AG04449 (cell line): ENCODE measurements at regions not wholly inside any gene's neighbourhood (a gene's known extent, or its start where the extent isn't known, plus 50 kb on each side); places are given as distances from the start of the nearest gene placed in this dataset.
A peak's percentile ranks its signal among the peaks of the same experiment; 100 is the strongest.

Experiments
- CTCF ChIA-PET: fragments of 350-600 bp; formaldehyde crosslinking; extraction: SDS; loops from one replicate; lab custom pipeline; 2021; ENCODE audit warnings: antibody characterized with exemption; lab: Yijun Ruan, JAX
- POLR2A ChIA-PET: fragments of 400-600, 350-600 bp; formaldehyde crosslinking; extraction: SDS; loops from one replicate; lab custom pipeline; 2020; ENCODE audit warnings: antibody characterized with exemption, inconsistent platforms; lab: Yijun Ruan, JAX
- DNase-seq: peaks from one replicate; pipeline ENCODE4 v3.0.0-alpha.2; 2010; ENCODE audit warnings: low read depth, low spot score
- H3K4me3 ChIP-seq: 2 replicates; pipeline ENCODE4 v1.5.1; 2011; ENCODE audit warnings: low read depth, mild to moderate bottlenecking, control low read depth, low read length
- CTCF ChIP-seq: IDR thresholded peaks from one replicate; pipeline ENCODE4 v1.5.1; 2011; ENCODE audit warnings: mild to moderate bottlenecking, moderate library complexity, low read length, control low read depth, inconsistent platforms; ENCODE audit not compliant: insufficient read depth; ENCODE audit errors: missing control alignments

- no peak for TF ChIP-seq CTCF
- no peak for DNase-seq
- H3K4me3 ChIP-seq: no peak overlapping the region
- CTCF ChIA-PET: interaction anchor here (1.0 kb wide), 1 partner anchor 139 kb away, joined by 3 read pairs; no protein-coding TSS in a partner anchor
- POLR2A ChIA-PET: no interaction called here
Observed at GRCh38 chr4:24071612-24072372, 181.9 kb upstream of the PPARGC1A start.

GRCh38 chr4:24070117-24070516 is 180.3 kb upstream of the PPARGC1A start:
- no peak overlapping the region for H3K4me3 ChIP-seq
- DNase-seq: peak; percentile 58
- ChIA-PET CTCF (no interaction called here), POLR2A (no interaction called here)
- no peak for TF ChIP-seq CTCF

- no peak overlapping the region for H3K4me3 ChIP-seq
- CTCF ChIA-PET: no interaction called here
- POLR2A ChIA-PET: no interaction called here
- no peak for TF ChIP-seq CTCF
- peak; percentile 33 for DNase-seq
Observed at GRCh38 chr4:24067367-24068193, 177.7 kb upstream of the PPARGC1A start.

- no peak for DNase-seq
- no peak overlapping the region for H3K4me3 ChIP-seq
- POLR2A ChIA-PET: no interaction called here
- CTCF ChIA-PET: no interaction called here
- TF ChIP-seq CTCF: no peak
Observed at GRCh38 chr4:24065974-24066373, 176.1 kb upstream of the PPARGC1A start.

- POLR2A ChIA-PET: no interaction called here
- CTCF ChIA-PET: no interaction called here
- DNase-seq: no peak
- no peak overlapping the region for H3K4me3 ChIP-seq
- TF ChIP-seq CTCF: no peak
Observed at GRCh38 chr4:24063731-24064130, 173.9 kb upstream of the PPARGC1A start.

GRCh38 chr4:24060932-24061331 is 171.1 kb upstream of the PPARGC1A start:
- CTCF ChIA-PET: no interaction called here
- TF ChIP-seq CTCF: no peak
- POLR2A ChIA-PET: no interaction called here
- H3K4me3 ChIP-seq: no peak overlapping the region
- DNase-seq: no peak
